ENCODE measurements at regions not wholly inside any gene's neighbourhood (a gene's known extent, or its start where the extent isn't known, plus 50 kb on each side); places are given as distances from the start of the nearest gene placed in this dataset.
"Not testable (repeated sequence)": the region's sequence is repeated elsewhere in the genome, so short reads cannot be mapped to it uniquely, and the experiment has no call there.

GRCh38 chrX:3914059-3914458 is 200.6 kb upstream of the PRKX start:
- H3K27ac ChIP-seq, H3K9me3 ChIP-seq, H3K9ac ChIP-seq, H4K20me1 ChIP-seq, H3K4me2 ChIP-seq, H3K27me3 ChIP-seq, H3K4me1 ChIP-seq, H3K4me3 ChIP-seq, H3K36me3 ChIP-seq: not testable (repeated sequence)

- not testable (repeated sequence) for H3K4me2 ChIP-seq, H3K4me1 ChIP-seq, H4K20me1 ChIP-seq, H3K27me3 ChIP-seq, H3K36me3 ChIP-seq, H3K9me3 ChIP-seq, H3K4me3 ChIP-seq, H3K27ac ChIP-seq, H3K9ac ChIP-seq
These were observed 197.6 kb upstream of the PRKX start for GRCh38 chrX:3911012-3911411.

- not testable (repeated sequence) for H4K20me1 ChIP-seq, H3K9me3 ChIP-seq, H3K4me3 ChIP-seq, H3K4me2 ChIP-seq, H3K9ac ChIP-seq, H3K27me3 ChIP-seq, H3K4me1 ChIP-seq, H3K36me3 ChIP-seq, H3K27ac ChIP-seq
These were observed 197.2 kb upstream of the PRKX start for GRCh38 chrX:3910611-3911010.

- H3K9me3 ChIP-seq, H3K4me1 ChIP-seq, H3K9ac ChIP-seq, H3K4me2 ChIP-seq, H3K4me3 ChIP-seq, H3K27ac ChIP-seq, H4K20me1 ChIP-seq, H3K27me3 ChIP-seq, H3K36me3 ChIP-seq: not testable (repeated sequence)
These were observed 192.2 kb upstream of the PRKX start for GRCh38 chrX:3905522-3906258.

GRCh38 chrX:3902222-3902621 is 188.8 kb upstream of the PRKX start:
- not testable (repeated sequence) for H3K27ac ChIP-seq, H3K4me3 ChIP-seq

GRCh38 chrX:3896755-3897154 is 183.3 kb upstream of the PRKX start:
- H3K9ac ChIP-seq, H3K36me3 ChIP-seq, H3K4me1 ChIP-seq, H3K4me2 ChIP-seq, H3K27me3 ChIP-seq, H3K27ac ChIP-seq, H3K4me3 ChIP-seq, H3K9me3 ChIP-seq, H4K20me1 ChIP-seq: not testable (repeated sequence)

More at GRCh38 chrX:3902222-3902621, 188.8 kb upstream of the PRKX start:
- H3K4me2 ChIP-seq, H3K36me3 ChIP-seq, H3K9ac ChIP-seq, H3K9me3 ChIP-seq, H3K27me3 ChIP-seq, H4K20me1 ChIP-seq, H3K4me1 ChIP-seq: not testable (repeated sequence)

- H3K27ac ChIP-seq, H3K27me3 ChIP-seq, H4K20me1 ChIP-seq, H3K4me1 ChIP-seq, H3K9me3 ChIP-seq, H3K4me2 ChIP-seq, H3K36me3 ChIP-seq, H3K4me3 ChIP-seq, H3K9ac ChIP-seq: not testable (repeated sequence)
These were observed 169.1 kb upstream of the PRKX start for GRCh38 chrX:3882553-3882920.

- H3K27me3 ChIP-seq, H3K4me2 ChIP-seq, H3K4me1 ChIP-seq, H3K27ac ChIP-seq, H4K20me1 ChIP-seq, H3K9me3 ChIP-seq, H3K4me3 ChIP-seq, H3K36me3 ChIP-seq, H3K9ac ChIP-seq: not testable (repeated sequence)
These were observed 168.6 kb upstream of the PRKX start for GRCh38 chrX:3881898-3882552.

GRCh38 chrX:3881255-3881895 is 167.9 kb upstream of the PRKX start:
- H4K20me1 ChIP-seq, H3K4me2 ChIP-seq, H3K36me3 ChIP-seq, H3K9me3 ChIP-seq, H3K27ac ChIP-seq, H3K27me3 ChIP-seq, H3K4me3 ChIP-seq, H3K4me1 ChIP-seq, H3K9ac ChIP-seq: not testable (repeated sequence)

GRCh38 chrX:3876393-3876792 is 162.9 kb upstream of the PRKX start:
- not testable (repeated sequence) for H4K20me1 ChIP-seq, H3K9me3 ChIP-seq, H3K36me3 ChIP-seq, H3K27ac ChIP-seq, H3K4me3 ChIP-seq, H3K27me3 ChIP-seq, H3K9ac ChIP-seq, H3K4me2 ChIP-seq, H3K4me1 ChIP-seq

- H3K9ac ChIP-seq, H3K27ac ChIP-seq, H3K4me1 ChIP-seq, H3K9me3 ChIP-seq, H3K4me2 ChIP-seq, H3K36me3 ChIP-seq, H3K27me3 ChIP-seq, H3K4me3 ChIP-seq, H4K20me1 ChIP-seq: not testable (repeated sequence)
These were observed 162.2 kb upstream of the PRKX start for GRCh38 chrX:3875638-3876037.

- H3K9me3 ChIP-seq, H4K20me1 ChIP-seq, H3K4me2 ChIP-seq, H3K27me3 ChIP-seq, H3K4me3 ChIP-seq, H3K9ac ChIP-seq, H3K4me1 ChIP-seq, H3K36me3 ChIP-seq, H3K27ac ChIP-seq: not testable (repeated sequence)
These were observed 158.9 kb upstream of the PRKX start for GRCh38 chrX:3872226-3872879.

- H3K36me3 ChIP-seq, H3K4me2 ChIP-seq, H3K4me3 ChIP-seq: not testable (repeated sequence)
These were observed 153.8 kb upstream of the PRKX start for GRCh38 chrX:3867067-3867831.

GRCh38 chrX:3858332-3858731 is 144.9 kb upstream of the PRKX start:
- H3K9me3 ChIP-seq, H3K27me3 ChIP-seq, H4K20me1 ChIP-seq, H3K4me1 ChIP-seq, H3K4me3 ChIP-seq, H3K27ac ChIP-seq, H3K9ac ChIP-seq, H3K36me3 ChIP-seq, H3K4me2 ChIP-seq: not testable (repeated sequence)

More at GRCh38 chrX:3867067-3867831, 153.8 kb upstream of the PRKX start:
- not testable (repeated sequence) for H3K9me3 ChIP-seq, H3K4me1 ChIP-seq, H3K9ac ChIP-seq, H3K27ac ChIP-seq, H4K20me1 ChIP-seq, H3K27me3 ChIP-seq
